ENCODE measurements at regions not wholly inside any gene's neighbourhood (a gene's known extent, or its start where the extent isn't known, plus 50 kb on each side); places are given as distances from the start of the nearest gene placed in this dataset.

- POLR2A ChIA-PET: no interaction called here
- no peak overlapping the region for H3K27ac Mint-ChIP-seq
- peaks cover 1% of the 10 kb centered on the region for H3K9me3 Mint-ChIP-seq
- no peaks in the 10 kb centered on the region for H3K27me3 Mint-ChIP-seq
- H3K4me3 ChIP-seq (ENCODE audit: low read length): no peak overlapping the region
- intact Hi-C loops (cut with DNase I, micrococcal nuclease): no loop called here
- no peaks in the 10 kb centered on the region for H3K36me3 ChIP-seq (ENCODE audit: insufficient read depth, low read length)
- peaks cover 0 to under 1% of the 10 kb centered on the region in 2 experiments for H3K9me3 ChIP-seq (ENCODE audit: control insufficient read depth in 1 of 2, insufficient read depth in 1 of 2, low read length in 2 of 2)
- no peaks in the 10 kb centered on the region for H3K36me3 Mint-ChIP-seq (ENCODE audit: low read depth)
- H3K4me1 Mint-ChIP-seq (ENCODE audit: low read depth): no peaks in the 10 kb centered on the region
- CTCF ChIA-PET: no interaction called here
- H3K27ac ChIP-seq (ENCODE audit: low read depth in 1 of 2, low read length in 2 of 2): no peak overlapping the region
- ATAC-seq (ENCODE audit: poor library complexity): no peak
- H3K27me3 ChIP-seq (ENCODE audit: control insufficient read depth in 1 of 2, insufficient read depth in 2 of 2, low read length in 2 of 2): no peaks in the 10 kb centered on the region
- DNase-seq: no peak
- no peak overlapping the region for H3K4me3 Mint-ChIP-seq
- TF ChIP-seq CTCF (IDR thresholded peaks at IDR 0.05): no peak
- no peaks in the 10 kb centered on the region for H3K4me1 ChIP-seq (ENCODE audit: insufficient read depth, low read length)
Measured at GRCh38 chr3:104911376-104911775, 455.3 kb upstream of the ALCAM start.

GRCh38 chr3:104916971-104917370 is 449.7 kb upstream of the ALCAM start:
- Histone ChIP-seq H3K36me3 (ENCODE audit: insufficient read depth, low read length) (no peaks in the 10 kb centered on the region), H3K4me3 (ENCODE audit: low read length) (no peak overlapping the region), H3K27ac (ENCODE audit: low read depth in 1 of 2, low read length in 2 of 2) (no peak overlapping the region), H3K9me3 (ENCODE audit: control insufficient read depth in 1 of 2, insufficient read depth in 1 of 2, low read length in 2 of 2) (no peaks in the 10 kb centered on the region), H3K27me3 (ENCODE audit: control insufficient read depth in 1 of 2, insufficient read depth in 2 of 2, low read length in 2 of 2) (no peaks in the 10 kb centered on the region), H3K4me1 (ENCODE audit: insufficient read depth, low read length) (no peaks in the 10 kb centered on the region)
- no peaks in the 10 kb centered on the region for H3K36me3 Mint-ChIP-seq (ENCODE audit: low read depth)
- ATAC-seq (ENCODE audit: poor library complexity): no peak
- H3K4me3 Mint-ChIP-seq: no peak overlapping the region
- TF ChIP-seq CTCF (IDR thresholded peaks at IDR 0.05): no peak
- no peak overlapping the region for H3K27ac Mint-ChIP-seq
- intact Hi-C loops (cut with DNase I, micrococcal nuclease): no loop called here
- no peaks in the 10 kb centered on the region for H3K4me1 Mint-ChIP-seq (ENCODE audit: low read depth)
- peaks cover 2% of the 10 kb centered on the region for H3K9me3 Mint-ChIP-seq
- H3K27me3 Mint-ChIP-seq: no peaks in the 10 kb centered on the region
- ChIA-PET CTCF (no interaction called here), POLR2A (no interaction called here)
- DNase-seq: no peak

- no peak for ATAC-seq (ENCODE audit: poor library complexity)
- no peak overlapping the region for H3K27ac Mint-ChIP-seq
- H3K9me3 Mint-ChIP-seq: peaks cover 4% of the 10 kb centered on the region
Measured at GRCh38 chr3:104920512-104920911, 446.2 kb upstream of the ALCAM start.

More at GRCh38 chr3:104920512-104920911, 446.2 kb upstream of the ALCAM start:
- H3K4me3 ChIP-seq (ENCODE audit: low read length): no peak overlapping the region
- no peak for TF ChIP-seq CTCF (IDR thresholded peaks at IDR 0.05)
- H3K27me3 ChIP-seq (ENCODE audit: control insufficient read depth in 1 of 2, insufficient read depth in 2 of 2, low read length in 2 of 2): no peaks in the 10 kb centered on the region
- Mint-ChIP-seq H3K27me3 (no peaks in the 10 kb centered on the region), H3K4me3 (no peak overlapping the region), H3K4me1 (ENCODE audit: low read depth) (no peaks in the 10 kb centered on the region), H3K36me3 (ENCODE audit: low read depth) (no peaks in the 10 kb centered on the region)
- H3K36me3 ChIP-seq (ENCODE audit: insufficient read depth, low read length): no peaks in the 10 kb centered on the region
- H3K4me1 ChIP-seq (ENCODE audit: insufficient read depth, low read length): no peaks in the 10 kb centered on the region
- H3K9me3 ChIP-seq (ENCODE audit: control insufficient read depth in 1 of 2, insufficient read depth in 1 of 2, low read length in 2 of 2): peaks cover 0 to 3% of the 10 kb centered on the region in 2 experiments
- POLR2A ChIA-PET: no interaction called here
- no peak for DNase-seq
- H3K27ac ChIP-seq (ENCODE audit: low read depth in 1 of 2, low read length in 2 of 2): no peak overlapping the region
- CTCF ChIA-PET: no interaction called here
- intact Hi-C loops (cut with DNase I, micrococcal nuclease): no loop called here
